ENCODE measurements at regions not wholly inside any gene's neighbourhood (a gene's known extent, or its start where the extent isn't known, plus 50 kb on each side); places are given as distances from the start of the nearest gene placed in this dataset.
A peak's percentile ranks its signal among the peaks of the same experiment; 100 is the strongest.

DNA sequence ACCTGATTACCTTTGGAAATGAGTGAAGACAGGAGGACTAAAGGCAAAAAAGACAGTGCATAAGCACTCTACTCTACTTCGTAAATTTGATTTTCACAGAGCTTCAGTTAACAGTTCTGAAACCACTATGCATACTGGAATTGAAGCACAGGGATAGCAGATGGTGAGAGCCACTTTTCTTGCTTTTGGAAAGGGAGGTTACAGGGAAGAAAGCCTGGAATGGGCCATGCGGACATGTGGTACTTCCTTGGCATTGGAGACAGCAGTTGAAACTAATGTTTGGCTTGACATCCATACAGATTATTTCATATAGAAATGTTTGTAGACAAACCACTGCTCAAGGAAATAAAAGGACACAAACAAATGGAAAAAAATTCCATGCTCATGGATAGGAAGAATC lies 585.6 kb upstream of the RAB6C start (continued):
- no peak for TF ChIP-seq ZBTB1 (CRISPR knock-in tag; IDR thresholded peaks at IDR 0.05; ENCODE audit: borderline replicate concordance)
- TF ChIP-seq SUZ12 (IDR thresholded peaks at IDR 0.05; ENCODE audit: low read depth, low read length): no peak
- no peak for TF ChIP-seq ZFP36L2 (CRISPR knock-in tag; IDR thresholded peaks at IDR 0.05)
- no peak for TF ChIP-seq SIN3A (IDR thresholded peaks at IDR 0.05; ENCODE audit: borderline replicate concordance, low read depth, low read length)
- no peak for TF ChIP-seq RARA (CRISPR knock-in tag; IDR thresholded peaks at IDR 0.05)
- no peak for TF ChIP-seq KAT8 (CRISPR knock-in tag; IDR thresholded peaks at IDR 0.05)
- TF ChIP-seq SP4 (CRISPR knock-in tag; IDR thresholded peaks at IDR 0.05): no peak
- no peak for TF ChIP-seq ZNF235 (CRISPR knock-in tag; IDR thresholded peaks at IDR 0.05; ENCODE audit: borderline replicate concordance)
- TF ChIP-seq, protein P1, sequence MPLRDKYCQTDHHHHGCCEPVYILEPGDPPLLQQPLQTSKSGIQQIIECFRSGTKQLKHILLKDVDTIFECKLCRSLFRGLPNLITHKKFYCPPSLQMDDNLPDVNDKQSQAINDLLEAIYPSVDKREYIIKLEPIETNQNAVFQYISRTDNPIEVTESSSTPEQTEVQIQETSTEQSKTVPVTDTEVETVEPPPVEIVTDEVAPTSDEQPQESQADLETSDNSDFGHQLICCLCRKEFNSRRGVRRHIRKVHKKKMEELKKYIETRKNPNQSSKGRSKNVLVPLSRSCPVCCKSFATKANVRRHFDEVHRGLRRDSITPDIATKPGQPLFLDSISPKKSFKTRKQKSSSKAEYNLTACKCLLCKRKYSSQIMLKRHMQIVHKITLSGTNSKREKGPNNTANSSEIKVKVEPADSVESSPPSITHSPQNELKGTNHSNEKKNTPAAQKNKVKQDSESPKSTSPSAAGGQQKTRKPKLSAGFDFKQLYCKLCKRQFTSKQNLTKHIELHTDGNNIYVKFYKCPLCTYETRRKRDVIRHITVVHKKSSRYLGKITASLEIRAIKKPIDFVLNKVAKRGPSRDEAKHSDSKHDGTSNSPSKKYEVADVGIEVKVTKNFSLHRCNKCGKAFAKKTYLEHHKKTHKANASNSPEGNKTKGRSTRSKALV (CRISPR knock-in tag; IDR thresholded peaks at IDR 0.05): no peak

DNA sequence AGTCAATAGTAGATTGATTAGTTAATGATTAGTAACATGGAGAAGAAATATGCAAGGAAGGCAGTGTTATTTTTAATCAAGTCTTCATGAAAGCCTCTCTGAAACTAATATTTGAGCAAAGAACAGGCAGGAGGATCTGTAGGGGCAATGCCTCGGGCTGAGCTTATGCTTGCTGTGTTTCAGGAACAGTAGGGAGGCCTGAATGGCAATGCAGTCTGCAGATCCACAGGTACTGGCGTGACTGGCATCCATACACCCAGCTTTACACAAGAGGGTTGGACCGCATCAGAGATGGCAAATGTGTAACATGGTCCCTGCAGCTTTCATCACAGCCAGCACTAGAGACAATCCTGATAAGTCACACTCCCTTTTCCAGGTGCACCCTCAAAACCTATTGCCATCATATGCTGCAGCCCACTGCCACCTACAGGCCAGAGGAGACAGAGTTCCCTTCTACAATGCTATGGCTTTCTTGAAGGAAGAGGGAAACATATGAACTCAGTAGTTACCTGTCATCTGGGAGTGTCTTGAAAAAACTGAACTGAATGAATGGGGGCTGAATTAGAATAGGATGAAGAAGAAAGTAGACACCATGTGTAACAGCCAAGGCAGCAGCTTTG lies 582.4 kb upstream of the RAB6C start:
- WGBS (ENCODE audit: low lambda C conversion rate): 23% methylated on average over 3 of the region's 3 CpGs
- ChIA-PET CTCF (ENCODE audit: low intra/inter-chr PET ratio, low total read pairs) (interaction anchor here (1.0 kb wide), 1 partner anchor 660 kb away, joined by 4 read pairs; no protein-coding TSS in a partner anchor), POLR2A (no interaction called here)
- DNase-seq (ENCODE audit: low spot score) (peak; percentile 45), FAIRE-seq (peak; percentile 48), ATAC-seq (peak; percentile 90)
- no peaks in the 10 kb centered on the region for H4K20me1 ChIP-seq (ENCODE audit: insufficient read depth, low read length)
- no peak overlapping the region for H3K4me3 ChIP-seq (replicated peaks in 1 of 3; ENCODE audit: insufficient read depth in 1 of 3, low read depth in 2 of 3, low read length in 3 of 3)
- no peaks in the 10 kb centered on the region for H3K9me3 ChIP-seq (ENCODE audit: low read length)
- intact Hi-C loops (cut with micrococcal nuclease; ENCODE audit: unreplicated experiment) (no loop called here), in situ Hi-C loops (cut with HindIII; ENCODE audit: extremely low pct_ligation_motif_present, low pct_unique_long_range_greater_than_20kb) (no loop called here)
- no peaks in the 10 kb centered on the region for H3K36me3 ChIP-seq (replicated peaks in 1 of 2; ENCODE audit: control insufficient read depth in 1 of 2, insufficient read depth in 2 of 2, low read length in 2 of 2)
- no peak overlapping the region for H2AFZ ChIP-seq (ENCODE audit: low read length)
- no peaks in the 10 kb centered on the region for H3K79me2 ChIP-seq (ENCODE audit: insufficient read depth, low read length)
- H3K27ac ChIP-seq (ENCODE audit: extremely low read length, insufficient read depth, low read length): no peak overlapping the region
- no peaks in the 10 kb centered on the region for H3K4me1 ChIP-seq (ENCODE audit: insufficient read depth, low read length)
- H3K4me2 ChIP-seq (ENCODE audit: low read depth, low read length): no peak overlapping the region
- no peaks in the 10 kb centered on the region for H3K27me3 ChIP-seq (ENCODE audit: control insufficient read depth in 1 of 2, insufficient read depth in 2 of 2, low read length in 2 of 2)
- BruUV-seq (replicated peaks): no TSS peak
- no peak overlapping the region for H3K9ac ChIP-seq (ENCODE audit: insufficient read depth, low read depth, low read length)
- TF ChIP-seq CBX5 (CRISPR knock-in tag; IDR thresholded peaks at IDR 0.05; ENCODE audit: borderline replicate concordance) (no peak), ZNF136 (CRISPR knock-in tag; IDR thresholded peaks at IDR 0.05; ENCODE audit: low read depth) (no peak), FOXA1 (IDR thresholded peaks at IDR 0.05) (no peak), FOXA1 (CRISPR knock-in tag; IDR thresholded peaks at IDR 0.05) (no peak), TEAD2 (CRISPR knock-in tag; IDR thresholded peaks at IDR 0.05) (no peak), POLR2G (IDR thresholded peaks at IDR 0.05; ENCODE audit: low read depth, low read length) (no peak), ZFP90 (CRISPR knock-in tag; IDR thresholded peaks at IDR 0.05; ENCODE audit: borderline replicate concordance) (no peak), FOSL1 (CRISPR knock-in tag; IDR thresholded peaks at IDR 0.05; ENCODE audit: borderline replicate concordance) (no peak), ZSCAN29 (CRISPR knock-in tag; conservative IDR thresholded peaks at IDR 0.05) (no peak), MTA1 (CRISPR knock-in tag; IDR thresholded peaks at IDR 0.05; ENCODE audit: borderline replicate concordance) (no peak), ARNT (IDR thresholded peaks at IDR 0.05) (no peak), ZNF670 (CRISPR knock-in tag; IDR thresholded peaks at IDR 0.05; ENCODE audit: borderline replicate concordance) (no peak), TBL1XR1 (IDR thresholded peaks at IDR 0.05; ENCODE audit: borderline replicate concordance, low read length, partially characterized antibody) (no peak), SIX4 (CRISPR knock-in tag; IDR thresholded peaks at IDR 0.05) (no peak), DNMT3B (CRISPR knock-in tag; conservative IDR thresholded peaks at IDR 0.05) (no peak)
- TF ChIP-seq, protein P2, sequence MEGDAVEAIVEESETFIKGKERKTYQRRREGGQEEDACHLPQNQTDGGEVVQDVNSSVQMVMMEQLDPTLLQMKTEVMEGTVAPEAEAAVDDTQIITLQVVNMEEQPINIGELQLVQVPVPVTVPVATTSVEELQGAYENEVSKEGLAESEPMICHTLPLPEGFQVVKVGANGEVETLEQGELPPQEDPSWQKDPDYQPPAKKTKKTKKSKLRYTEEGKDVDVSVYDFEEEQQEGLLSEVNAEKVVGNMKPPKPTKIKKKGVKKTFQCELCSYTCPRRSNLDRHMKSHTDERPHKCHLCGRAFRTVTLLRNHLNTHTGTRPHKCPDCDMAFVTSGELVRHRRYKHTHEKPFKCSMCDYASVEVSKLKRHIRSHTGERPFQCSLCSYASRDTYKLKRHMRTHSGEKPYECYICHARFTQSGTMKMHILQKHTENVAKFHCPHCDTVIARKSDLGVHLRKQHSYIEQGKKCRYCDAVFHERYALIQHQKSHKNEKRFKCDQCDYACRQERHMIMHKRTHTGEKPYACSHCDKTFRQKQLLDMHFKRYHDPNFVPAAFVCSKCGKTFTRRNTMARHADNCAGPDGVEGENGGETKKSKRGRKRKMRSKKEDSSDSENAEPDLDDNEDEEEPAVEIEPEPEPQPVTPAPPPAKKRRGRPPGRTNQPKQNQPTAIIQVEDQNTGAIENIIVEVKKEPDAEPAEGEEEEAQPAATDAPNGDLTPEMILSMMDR (CRISPR knock-in tag; IDR thresholded peaks at IDR 0.05): peak; percentile 88
